Suprapubic skin (tissue), 4 donors: ENCODE measurements at regions not wholly inside any gene's neighbourhood (a gene's known extent, or its start where the extent isn't known, plus 50 kb on each side); places are given as distances from the start of the nearest gene placed in this dataset.

Experiments
- DNase-seq, 2 donors: peaks; one replicate each; pipeline ENCODE4 v3.0.0-alpha.2; 2019; ENCODE audit warnings: low spot score in 2 of 2
- H3K27ac ChIP-seq: fragments of 200-600 bp; sonication (generic); one replicate; pipeline ENCODE4 v1.5.1; 2019
- H3K27me3 ChIP-seq: fragments of 200-600 bp; sonication (generic); one replicate; pipeline ENCODE4 v1.5.1; 2019
- H3K36me3 ChIP-seq: fragments of 200-600 bp; sonication (generic); one replicate; pipeline ENCODE4 v1.5.1; 2019
- H3K4me1 ChIP-seq: fragments of 200-600 bp; sonication (generic); one replicate; pipeline ENCODE4 v1.5.1; 2019
- H3K4me3 ChIP-seq: fragments of 200-600 bp; sonication (generic); one replicate; pipeline ENCODE4 v1.5.1; 2019; ENCODE audit warnings: mild to moderate bottlenecking
- H3K9me3 ChIP-seq: fragments of 200-600 bp; sonication (generic); one replicate; pipeline ENCODE4 v1.5.1; 2019
- CTCF ChIP-seq, 2 donors: fragments of 200-600 bp in 1 of 2; fragments of 450-650 bp in 1 of 2; sonication (generic) in 1 of 2; IDR thresholded peaks; one replicate each; pipeline ENCODE4 v1.5.1; 2016 to 2019; ENCODE audit warnings: antibody characterized with exemption in 2 of 2, mild to moderate bottlenecking in 1 of 2, moderate library complexity in 1 of 2
- EP300 ChIP-seq: sonication (generic); formaldehyde crosslinking; IDR thresholded peaks from one replicate; pipeline ENCODE4 v1.6.1; 2017; ENCODE audit warnings: antibody characterized with exemption
- POLR2A ChIP-seq, 2 donors: fragments of 450-650 bp; IDR thresholded peaks; one replicate each; pipeline ENCODE4 v1.6.1; 2017; ENCODE audit warnings: antibody characterized with exemption in 2 of 2, mild to moderate bottlenecking in 2 of 2, moderate library complexity in 2 of 2
- POLR2AphosphoS5 ChIP-seq, 3 donors: sonication (generic); formaldehyde crosslinking; IDR thresholded peaks; one replicate each; pipeline ENCODE4 v1.6.1; 2017; ENCODE audit warnings: antibody characterized with exemption in 3 of 3
- WGBS: methylation state at CpG from one replicate; pipeline ENCODE4 v1.1.5; 2018; 5-methylcytosine and 5-hydroxymethylcytosine counted together

GRCh38 chr12:11968516-11968915 lies 102.2 kb upstream of the BCL2L14 start:
- H3K4me1 ChIP-seq: peaks cover 5% of the 10 kb centered on the region
- 85% methylated on average over 7 of the region's 7 CpGs for WGBS
- no peaks in the 10 kb centered on the region for H3K27me3 ChIP-seq
- no peaks in the 10 kb centered on the region for H3K36me3 ChIP-seq
- H3K9me3 ChIP-seq: no peaks in the 10 kb centered on the region
- H3K27ac ChIP-seq: no peak overlapping the region
- TF ChIP-seq EP300: no peak
- TF ChIP-seq POLR2A (IDR thresholded peaks at IDR 0.05): no peak
- no peak for TF ChIP-seq POLR2AphosphoS5 (IDR thresholded peaks at IDR 0.05)
- H3K4me3 ChIP-seq: no peak overlapping the region
- DNase-seq: no peak

- no peak for TF ChIP-seq EP300
- TF ChIP-seq POLR2A (IDR thresholded peaks at IDR 0.05): no peak
- no peak for TF ChIP-seq CTCF (IDR thresholded peaks at IDR 0.05)
- no peak for TF ChIP-seq POLR2AphosphoS5 (IDR thresholded peaks at IDR 0.05)
- H3K9me3 ChIP-seq: no peaks in the 10 kb centered on the region
- WGBS: 84% methylated on average over 8 of the region's 8 CpGs
Observed at GRCh38 chr12:11969437-11970154, 101.1 kb upstream of the BCL2L14 start.

GRCh38 chr12:11970155-11970520 lies 100.6 kb upstream of the BCL2L14 start:
- no peaks in the 10 kb centered on the region for H3K27me3 ChIP-seq
- DNase-seq: no peak
- no peak for TF ChIP-seq EP300
- TF ChIP-seq CTCF (IDR thresholded peaks at IDR 0.05): no peak
- TF ChIP-seq POLR2A (IDR thresholded peaks at IDR 0.05): no peak
- no peak for TF ChIP-seq POLR2AphosphoS5 (IDR thresholded peaks at IDR 0.05)
- no peaks in the 10 kb centered on the region for H3K9me3 ChIP-seq
- H3K27ac ChIP-seq: no peak overlapping the region
- H3K4me1 ChIP-seq: peaks cover 5% of the 10 kb centered on the region
- 92% methylated on average over 4 of the region's 4 CpGs for WGBS
- H3K4me3 ChIP-seq: no peak overlapping the region
- no peaks in the 10 kb centered on the region for H3K36me3 ChIP-seq

More at GRCh38 chr12:11969437-11970154, 101.1 kb upstream of the BCL2L14 start:
- DNase-seq: no peak
- Histone ChIP-seq H3K27ac (no peak overlapping the region), H3K36me3 (no peaks in the 10 kb centered on the region), H3K4me1 (peaks cover 5% of the 10 kb centered on the region), H3K4me3 (no peak overlapping the region), H3K27me3 (no peaks in the 10 kb centered on the region)

GRCh38 chr12:11973396-11973795 lies 97.3 kb upstream of the BCL2L14 start:
- Histone ChIP-seq H3K27me3 (no peaks in the 10 kb centered on the region), H3K4me1 (no peaks in the 10 kb centered on the region), H3K27ac (no peak overlapping the region), H3K36me3 (no peaks in the 10 kb centered on the region), H3K9me3 (no peaks in the 10 kb centered on the region), H3K4me3 (no peak overlapping the region)
- WGBS: 57% methylated on average over 6 of the region's 6 CpGs
- TF ChIP-seq EP300 (no peak), CTCF (IDR thresholded peaks at IDR 0.05) (no peak), POLR2AphosphoS5 (IDR thresholded peaks at IDR 0.05) (no peak), POLR2A (IDR thresholded peaks at IDR 0.05) (no peak)
- DNase-seq: no peak

- no peak overlapping the region for H3K4me3 ChIP-seq
- no peaks in the 10 kb centered on the region for H3K9me3 ChIP-seq
- H3K27ac ChIP-seq: no peak overlapping the region
- H3K4me1 ChIP-seq: no peaks in the 10 kb centered on the region
- no peaks in the 10 kb centered on the region for H3K27me3 ChIP-seq
- no peaks in the 10 kb centered on the region for H3K36me3 ChIP-seq
- TF ChIP-seq EP300: no peak
- TF ChIP-seq POLR2A (IDR thresholded peaks at IDR 0.05): no peak
- no peak for TF ChIP-seq POLR2AphosphoS5 (IDR thresholded peaks at IDR 0.05)
- no peak for TF ChIP-seq CTCF (IDR thresholded peaks at IDR 0.05)
- 66% methylated on average over 4 of the region's 4 CpGs for WGBS
- DNase-seq: no peak
Observed at GRCh38 chr12:11976005-11976404, 94.7 kb upstream of the BCL2L14 start.
